ENCODE measurements at regions not wholly inside any gene's neighbourhood (a gene's known extent, or its start where the extent isn't known, plus 50 kb on each side); places are given as distances from the start of the nearest gene placed in this dataset.
"Not testable (repeated sequence)": the region's sequence is repeated elsewhere in the genome, so short reads cannot be mapped to it uniquely, and the experiment has no call there.

DNA sequence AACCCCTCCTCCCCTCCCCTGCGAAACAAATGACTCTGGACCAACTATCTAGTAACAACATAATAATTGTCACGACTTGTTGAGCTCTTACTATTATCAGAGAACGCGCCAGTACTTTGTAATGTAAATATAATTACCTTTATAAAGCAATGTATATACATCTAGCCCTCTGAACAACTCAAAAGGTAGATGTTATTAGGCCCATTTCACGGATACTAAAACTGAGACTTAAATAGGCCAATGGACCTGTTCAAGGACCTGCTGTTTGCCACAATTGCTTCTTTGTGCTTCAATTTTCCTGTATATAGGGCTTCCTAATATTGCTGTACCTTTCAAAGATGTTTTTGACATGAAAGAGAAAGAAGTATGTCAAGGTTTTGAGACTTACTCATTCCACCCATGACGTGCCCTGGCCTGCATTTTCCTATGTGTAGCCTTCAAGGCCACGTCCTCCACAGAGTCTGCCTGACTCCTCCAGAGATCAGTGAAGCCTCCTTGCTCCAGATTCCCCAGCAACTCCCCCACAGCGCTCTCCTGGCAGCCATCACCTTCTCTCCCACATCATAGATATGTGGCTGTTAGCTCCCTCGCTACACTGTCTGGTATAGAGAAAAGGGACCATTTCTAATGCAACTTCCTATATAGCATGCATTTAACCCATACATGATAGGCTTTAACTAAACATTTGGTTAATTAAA is 156.6 kb downstream of the SKIDA1 start:
- no peak overlapping the region for H3K4me3 Mint-ChIP-seq (ENCODE audit: low read depth, unreplicated experiment)
- TF ChIP-seq, protein P1, sequence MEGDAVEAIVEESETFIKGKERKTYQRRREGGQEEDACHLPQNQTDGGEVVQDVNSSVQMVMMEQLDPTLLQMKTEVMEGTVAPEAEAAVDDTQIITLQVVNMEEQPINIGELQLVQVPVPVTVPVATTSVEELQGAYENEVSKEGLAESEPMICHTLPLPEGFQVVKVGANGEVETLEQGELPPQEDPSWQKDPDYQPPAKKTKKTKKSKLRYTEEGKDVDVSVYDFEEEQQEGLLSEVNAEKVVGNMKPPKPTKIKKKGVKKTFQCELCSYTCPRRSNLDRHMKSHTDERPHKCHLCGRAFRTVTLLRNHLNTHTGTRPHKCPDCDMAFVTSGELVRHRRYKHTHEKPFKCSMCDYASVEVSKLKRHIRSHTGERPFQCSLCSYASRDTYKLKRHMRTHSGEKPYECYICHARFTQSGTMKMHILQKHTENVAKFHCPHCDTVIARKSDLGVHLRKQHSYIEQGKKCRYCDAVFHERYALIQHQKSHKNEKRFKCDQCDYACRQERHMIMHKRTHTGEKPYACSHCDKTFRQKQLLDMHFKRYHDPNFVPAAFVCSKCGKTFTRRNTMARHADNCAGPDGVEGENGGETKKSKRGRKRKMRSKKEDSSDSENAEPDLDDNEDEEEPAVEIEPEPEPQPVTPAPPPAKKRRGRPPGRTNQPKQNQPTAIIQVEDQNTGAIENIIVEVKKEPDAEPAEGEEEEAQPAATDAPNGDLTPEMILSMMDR (IDR thresholded peaks at IDR 0.05; ENCODE audit: unreplicated experiment), result no peak
- peaks cover 24% of the 10 kb centered on the region for H3K4me1 Mint-ChIP-seq (ENCODE audit: low read depth, unreplicated experiment)

GRCh38 chr10:21368022-21368582 is 157.4 kb downstream of the SKIDA1 start:
- no peak for DNase-seq
- TF ChIP-seq, protein P1 (IDR thresholded peaks at IDR 0.05; ENCODE audit: unreplicated experiment), result no peak
- H3K27me3 Mint-ChIP-seq (ENCODE audit: unreplicated experiment), result no peaks in the 10 kb centered on the region
- intact Hi-C loops (cut with micrococcal nuclease; ENCODE audit: unreplicated experiment), result no loop called here
- BruUV-seq (replicated peaks), result no TSS peak
- peaks cover 32% of the 10 kb centered on the region for H3K4me1 Mint-ChIP-seq (ENCODE audit: low read depth, unreplicated experiment)
- H3K27ac Mint-ChIP-seq (ENCODE audit: unreplicated experiment), result no peak overlapping the region
- H3K36me3 Mint-ChIP-seq (ENCODE audit: insufficient read depth, unreplicated experiment), result peaks cover 4% of the 10 kb centered on the region
- CTCF ChIA-PET, result no interaction called here
- H3K9me3 Mint-ChIP-seq (ENCODE audit: low read depth, unreplicated experiment), result no peaks in the 10 kb centered on the region
- no peak overlapping the region for H3K4me3 Mint-ChIP-seq (ENCODE audit: low read depth, unreplicated experiment)

More for the DNA sequence above, 156.6 kb downstream of the SKIDA1 start:
- no peaks in the 10 kb centered on the region for H3K9me3 Mint-ChIP-seq (ENCODE audit: low read depth, unreplicated experiment)
- intact Hi-C loops (cut with micrococcal nuclease; ENCODE audit: unreplicated experiment), result no loop called here
- H3K27me3 Mint-ChIP-seq (ENCODE audit: unreplicated experiment), result no peaks in the 10 kb centered on the region
- CTCF ChIA-PET, result no interaction called here
- H3K27ac Mint-ChIP-seq (ENCODE audit: unreplicated experiment), result no peak overlapping the region
- H3K36me3 Mint-ChIP-seq (ENCODE audit: insufficient read depth, unreplicated experiment), result peaks cover 4% of the 10 kb centered on the region
- no peak for DNase-seq
- BruUV-seq (replicated peaks), result no TSS peak

DNA sequence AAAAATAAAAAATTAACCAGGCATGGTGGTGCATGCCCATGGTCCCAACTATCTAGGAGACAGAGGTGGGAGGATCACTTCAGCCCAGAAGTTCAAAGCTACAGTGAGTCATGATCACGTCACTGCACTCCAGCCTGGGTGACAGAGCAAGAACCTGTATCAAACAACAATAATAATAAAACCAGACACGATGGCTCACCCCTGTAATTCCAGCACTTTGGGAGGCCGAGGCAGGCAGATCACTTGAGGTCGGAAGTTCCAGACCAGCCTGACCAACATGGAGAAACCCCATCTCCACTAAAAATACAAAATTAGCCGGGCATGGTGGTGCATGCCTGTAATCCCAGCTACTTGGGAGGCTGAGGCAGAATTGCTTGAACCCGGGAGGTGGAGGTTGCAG is 159.4 kb downstream of the SKIDA1 start:
- intact Hi-C loops (cut with micrococcal nuclease; ENCODE audit: unreplicated experiment); H3K4me3 Mint-ChIP-seq (ENCODE audit: low read depth, unreplicated experiment); H3K9me3 Mint-ChIP-seq (ENCODE audit: low read depth, unreplicated experiment); H3K27me3 Mint-ChIP-seq (ENCODE audit: unreplicated experiment); BruUV-seq (replicated peaks); H3K36me3 Mint-ChIP-seq (ENCODE audit: insufficient read depth, unreplicated experiment): not testable (repeated sequence)
- DNase-seq, result peak; percentile 46
- Mint-ChIP-seq H3K4me1 (ENCODE audit: low read depth, unreplicated experiment) (peaks cover 35% of the 10 kb centered on the region), H3K27ac (ENCODE audit: unreplicated experiment) (peak overlapping the region; percentile 33)
- CTCF ChIA-PET, result interaction anchor here (0.5 to 0.7 kb wide), 2 partner anchors 20 to 50 kb away, joined by 3 read pairs; no protein-coding TSS in a partner anchor

DNA sequence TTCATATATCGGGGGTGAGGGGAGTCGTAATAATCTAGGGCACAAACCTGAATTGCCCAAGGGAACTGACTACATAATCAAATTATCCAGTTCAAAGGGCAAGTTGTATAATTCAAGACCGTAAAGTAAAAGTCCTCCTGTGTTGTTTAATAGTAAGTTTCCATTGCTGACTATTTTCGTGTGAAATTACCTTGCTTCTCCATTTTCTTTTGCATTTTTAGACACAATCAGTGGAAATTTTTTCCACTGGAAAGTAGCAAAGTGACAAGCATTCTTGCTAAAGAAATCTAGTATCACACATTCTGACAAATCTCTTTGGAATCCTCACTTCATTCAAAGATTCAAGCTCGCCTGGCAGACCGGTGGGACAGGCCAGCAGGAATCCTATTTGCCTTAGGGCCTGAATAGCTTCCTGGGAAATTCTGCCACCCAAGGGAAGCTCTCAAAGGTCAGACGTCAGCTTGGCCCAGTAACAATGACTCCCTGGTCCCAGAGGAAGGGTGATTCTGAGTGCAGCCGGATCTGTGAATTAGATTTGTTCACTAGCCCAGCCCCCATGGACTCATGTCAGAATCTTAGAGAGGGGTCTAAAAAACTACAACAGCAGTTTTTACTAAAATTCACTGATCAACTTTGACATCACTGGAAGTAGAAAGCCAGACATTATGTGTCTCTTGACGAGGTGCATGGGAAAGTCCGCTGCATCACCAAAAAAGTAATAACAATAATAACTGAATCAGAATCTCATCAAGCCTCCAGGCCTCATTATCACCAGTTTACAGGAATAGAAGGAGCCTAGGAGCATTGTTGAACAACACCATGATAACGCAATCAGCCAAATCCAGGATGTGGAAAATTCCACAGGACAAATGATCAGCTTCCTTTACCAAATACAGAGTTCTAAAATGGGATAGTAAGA is 161.0 kb downstream of the SKIDA1 start:
- peaks cover 4% of the 10 kb centered on the region for H3K36me3 Mint-ChIP-seq (ENCODE audit: insufficient read depth, unreplicated experiment)
- no TSS peak for BruUV-seq (replicated peaks)
- peaks cover 35% of the 10 kb centered on the region for H3K4me1 Mint-ChIP-seq (ENCODE audit: low read depth, unreplicated experiment)
- intact Hi-C loops (cut with micrococcal nuclease; ENCODE audit: unreplicated experiment), result no loop called here
- peak overlapping the region; percentile 55 for H3K27ac Mint-ChIP-seq (ENCODE audit: unreplicated experiment)
- peak; percentile 68 for DNase-seq
- H3K27me3 Mint-ChIP-seq (ENCODE audit: unreplicated experiment), result no peaks in the 10 kb centered on the region
- H3K9me3 Mint-ChIP-seq (ENCODE audit: low read depth, unreplicated experiment), result no peaks in the 10 kb centered on the region
- CTCF ChIA-PET, result interaction anchor here (0.8 kb wide), 1 partner anchor 34 kb away, joined by 3 read pairs; no protein-coding TSS in a partner anchor
- peak overlapping the region; percentile 6 for H3K4me3 Mint-ChIP-seq (ENCODE audit: low read depth, unreplicated experiment)
- TF ChIP-seq, protein P1 (IDR thresholded peaks at IDR 0.05; ENCODE audit: unreplicated experiment), result no peak
